Kidney epithelial cell (primary cell): ENCODE measurements at regions not wholly inside any gene's neighbourhood (a gene's known extent, or its start where the extent isn't known, plus 50 kb on each side); places are given as distances from the start of the nearest gene placed in this dataset.

ENCODE experiments used
- DNase-seq: peaks from one replicate; pipeline ENCODE4 v3.0.0-alpha.2; 2010; ENCODE audit warnings: low read depth
- H3K27me3 ChIP-seq: 2 replicates; pipeline ENCODE4 v1.6.0; 2011; ENCODE audit warnings: low read length; ENCODE audit not compliant: control insufficient read depth, insufficient read depth
- H3K36me3 ChIP-seq: 2 replicates; pipeline ENCODE4 v1.5.1; 2011; ENCODE audit warnings: low read length; ENCODE audit not compliant: control insufficient read depth, insufficient read depth
- H3K4me3 ChIP-seq: 2 replicates; pipeline ENCODE4 v1.5.1; 2011; ENCODE audit warnings: low read depth, mild to moderate bottlenecking, control low read depth, low read length
- TF ChIP-seq, protein P1 (sequence below): IDR thresholded peaks from 2 replicates; pipeline ENCODE4 v1.5.1; 2011; ENCODE audit warnings: mild to moderate bottlenecking, moderate library complexity, low read length, control low read depth, inconsistent platforms; ENCODE audit not compliant: insufficient read depth, poor library complexity, severe bottlenecking

DNA sequence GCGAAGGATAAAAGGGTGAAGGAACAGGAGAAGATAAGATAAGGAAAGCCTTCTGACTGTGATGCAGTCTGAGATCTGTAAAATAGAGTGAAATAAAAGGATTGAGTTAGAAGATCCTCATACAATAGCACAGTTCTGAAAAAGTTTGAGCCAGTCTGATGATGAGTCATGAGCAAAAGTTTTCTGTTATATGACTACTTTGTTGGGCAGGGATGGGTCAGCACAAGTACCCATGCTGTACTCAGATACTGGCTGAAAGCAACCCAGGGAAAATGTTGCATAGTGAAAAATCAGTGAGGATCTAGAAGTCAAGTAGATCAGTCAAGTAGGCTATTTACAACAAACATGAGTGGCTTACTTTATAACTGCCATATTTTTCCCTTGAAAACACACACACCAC lies 253.5 kb downstream of the PCDH10 start:
- H3K4me3 ChIP-seq: no peak overlapping the region
- no peaks in the 10 kb centered on the region for H3K36me3 ChIP-seq
- DNase-seq: peak; percentile 1
- H3K27me3 ChIP-seq: no peaks in the 10 kb centered on the region
- TF ChIP-seq, protein P1, sequence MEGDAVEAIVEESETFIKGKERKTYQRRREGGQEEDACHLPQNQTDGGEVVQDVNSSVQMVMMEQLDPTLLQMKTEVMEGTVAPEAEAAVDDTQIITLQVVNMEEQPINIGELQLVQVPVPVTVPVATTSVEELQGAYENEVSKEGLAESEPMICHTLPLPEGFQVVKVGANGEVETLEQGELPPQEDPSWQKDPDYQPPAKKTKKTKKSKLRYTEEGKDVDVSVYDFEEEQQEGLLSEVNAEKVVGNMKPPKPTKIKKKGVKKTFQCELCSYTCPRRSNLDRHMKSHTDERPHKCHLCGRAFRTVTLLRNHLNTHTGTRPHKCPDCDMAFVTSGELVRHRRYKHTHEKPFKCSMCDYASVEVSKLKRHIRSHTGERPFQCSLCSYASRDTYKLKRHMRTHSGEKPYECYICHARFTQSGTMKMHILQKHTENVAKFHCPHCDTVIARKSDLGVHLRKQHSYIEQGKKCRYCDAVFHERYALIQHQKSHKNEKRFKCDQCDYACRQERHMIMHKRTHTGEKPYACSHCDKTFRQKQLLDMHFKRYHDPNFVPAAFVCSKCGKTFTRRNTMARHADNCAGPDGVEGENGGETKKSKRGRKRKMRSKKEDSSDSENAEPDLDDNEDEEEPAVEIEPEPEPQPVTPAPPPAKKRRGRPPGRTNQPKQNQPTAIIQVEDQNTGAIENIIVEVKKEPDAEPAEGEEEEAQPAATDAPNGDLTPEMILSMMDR: no peak

DNA sequence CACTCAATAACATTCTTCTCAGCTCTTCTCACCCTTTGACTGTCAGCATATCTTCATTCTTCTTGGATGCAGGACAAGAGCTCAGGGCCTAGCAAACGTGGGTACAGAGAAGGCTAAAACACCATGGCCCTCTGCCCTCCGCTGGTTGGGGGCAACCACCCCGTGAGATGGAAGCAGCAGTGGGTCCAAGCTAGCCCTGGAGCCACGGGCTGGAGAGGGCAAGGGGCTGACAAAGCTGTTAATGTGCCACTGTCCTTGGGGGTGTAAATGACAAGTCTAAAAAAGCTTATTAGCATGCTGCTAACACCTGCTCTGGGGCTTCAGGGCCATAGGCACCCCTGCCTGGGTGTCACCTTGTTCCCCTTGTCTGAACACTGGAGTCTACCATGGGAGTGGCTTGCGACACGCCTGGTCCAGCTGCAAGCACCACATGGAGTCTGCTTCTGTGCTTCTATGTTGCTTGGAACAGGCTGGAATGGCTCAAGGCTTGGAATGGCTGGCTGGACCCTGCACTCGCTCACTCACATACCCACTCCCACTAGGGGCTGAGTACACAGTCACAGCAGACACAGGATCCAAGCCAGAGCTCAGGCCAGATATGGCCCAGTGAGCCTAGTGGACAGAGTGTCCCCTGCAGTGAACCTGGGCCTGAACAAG lies 246.0 kb downstream of the PCDH10 start:
- no peak for DNase-seq
- H3K36me3 ChIP-seq: no peaks in the 10 kb centered on the region
- TF ChIP-seq, protein P1: no peak
- H3K27me3 ChIP-seq: no peaks in the 10 kb centered on the region
- no peak overlapping the region for H3K4me3 ChIP-seq

DNA sequence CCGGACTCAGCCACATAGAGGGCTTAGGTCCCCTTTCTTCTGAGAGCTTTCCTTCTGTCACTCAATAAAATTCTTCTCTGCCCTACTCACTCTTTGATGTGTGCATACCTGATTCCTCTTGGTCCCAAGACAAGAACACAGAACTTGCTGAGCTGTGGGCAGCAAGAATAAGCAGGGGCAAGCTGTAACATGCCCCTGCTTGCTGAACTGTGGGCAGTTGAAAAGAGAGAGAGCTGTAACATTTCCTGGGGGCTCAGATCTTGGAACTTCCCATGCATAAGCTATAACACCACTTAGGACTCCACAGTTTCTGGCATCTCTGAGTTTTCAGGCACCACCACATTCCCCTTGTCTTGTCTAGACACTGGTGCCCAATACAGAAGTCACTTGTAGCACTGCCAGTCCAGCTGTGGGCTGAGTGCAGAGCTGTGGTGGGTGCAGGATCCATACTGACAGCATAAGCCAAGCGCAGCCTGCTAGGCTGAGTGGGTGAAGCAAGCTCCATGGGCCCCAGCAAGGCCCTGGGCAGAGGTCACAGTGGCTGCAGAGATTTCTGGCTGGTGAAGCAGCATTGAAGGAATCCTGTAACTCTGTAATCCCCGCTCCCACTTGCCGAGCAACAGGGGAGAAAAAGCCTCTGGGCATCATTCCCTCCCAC lies 241.2 kb downstream of the PCDH10 start:
- no peaks in the 10 kb centered on the region for H3K36me3 ChIP-seq
- no peak overlapping the region for H3K4me3 ChIP-seq
- no peaks in the 10 kb centered on the region for H3K27me3 ChIP-seq
- DNase-seq: no peak
- TF ChIP-seq, protein P1: no peak

DNA sequence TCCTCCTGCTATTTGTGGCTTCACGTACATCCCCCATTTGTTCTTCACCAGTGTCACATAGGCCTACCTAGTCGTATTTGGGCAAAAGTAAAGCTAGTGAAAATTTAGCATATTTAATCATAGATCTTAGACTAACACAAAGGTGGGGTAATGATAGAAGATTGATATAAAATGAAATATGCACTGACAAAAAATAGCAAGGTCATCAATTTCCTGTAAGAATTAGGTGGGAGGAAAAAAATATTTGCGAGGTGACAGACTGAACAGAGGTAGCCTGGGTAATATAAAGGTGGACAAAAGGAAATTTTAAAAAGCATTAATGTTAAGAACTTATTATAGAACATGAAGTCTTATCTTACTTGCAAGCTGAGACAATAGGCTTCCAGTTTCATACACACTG lies 239.9 kb downstream of the PCDH10 start:
- TF ChIP-seq, protein P1: no peak
- no peak overlapping the region for H3K4me3 ChIP-seq
- no peaks in the 10 kb centered on the region for H3K27me3 ChIP-seq
- no peak for DNase-seq
- no peaks in the 10 kb centered on the region for H3K36me3 ChIP-seq

DNA sequence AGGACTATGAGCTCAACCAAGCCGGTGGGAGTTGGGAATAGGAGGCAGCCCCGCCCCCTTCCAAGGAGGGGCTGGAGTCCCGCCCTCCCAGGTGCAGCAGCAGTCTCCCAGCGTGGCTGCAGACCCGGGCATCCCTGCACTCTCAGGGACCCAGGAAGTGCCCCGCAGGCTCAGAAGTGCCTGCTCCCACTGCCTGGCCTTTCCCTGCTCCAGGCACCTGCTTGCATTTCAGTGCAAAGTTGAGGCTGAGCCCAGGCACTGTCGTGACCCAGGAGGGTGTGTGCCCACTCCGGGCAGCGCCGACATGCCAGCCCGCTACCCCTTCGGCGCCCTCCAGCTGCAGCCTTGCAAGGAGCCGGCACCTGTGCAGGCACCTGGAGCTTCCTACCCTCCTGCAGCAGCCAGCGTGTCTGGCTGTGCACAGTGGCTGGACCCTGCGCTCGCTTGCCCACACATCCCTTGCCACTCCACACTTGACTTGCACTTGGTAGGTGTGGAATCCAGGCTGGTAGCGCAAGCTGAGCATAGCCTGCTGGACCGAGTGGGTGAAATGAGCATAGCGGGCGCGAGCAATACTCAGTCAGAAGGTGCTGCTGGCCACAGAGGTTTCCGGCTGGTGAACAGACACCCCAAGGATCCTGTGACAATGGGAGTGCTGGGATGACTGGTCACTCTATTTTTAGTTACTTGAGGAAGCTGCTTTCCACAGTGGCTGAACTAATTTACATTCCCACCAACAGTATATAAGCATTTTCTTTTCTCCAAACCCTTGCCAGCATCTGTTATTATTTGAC lies 236.3 kb downstream of the PCDH10 start:
- Histone ChIP-seq H3K4me3 (no peak overlapping the region), H3K27me3 (no peaks in the 10 kb centered on the region), H3K36me3 (no peaks in the 10 kb centered on the region)
- TF ChIP-seq, protein P1: no peak
- no peak for DNase-seq
